ENCODE measurements at regions not wholly inside any gene's neighbourhood (a gene's known extent, or its start where the extent isn't known, plus 50 kb on each side); places are given as distances from the start of the nearest gene placed in this dataset.

- Mint-ChIP-seq H3K9me3 (ENCODE audit: unreplicated experiment) (peaks cover 8% of the 10 kb centered on the region), H3K27ac (ENCODE audit: unreplicated experiment) (no peak overlapping the region), H3K27me3 (ENCODE audit: low read depth, unreplicated experiment) (peaks cover 7% of the 10 kb centered on the region), H3K4me1 (ENCODE audit: low read depth, unreplicated experiment) (no peaks in the 10 kb centered on the region), H3K4me3 (ENCODE audit: unreplicated experiment) (no peak overlapping the region), H3K36me3 (ENCODE audit: low read depth, unreplicated experiment) (no peaks in the 10 kb centered on the region)
- Histone ChIP-seq H3K36me3 (ENCODE audit: insufficient read depth, low read length) (no peaks in the 10 kb centered on the region), H2AFZ (ENCODE audit: low read depth, low read length) (no peak overlapping the region), H4K20me1 (ENCODE audit: insufficient read depth, low read length) (no peaks in the 10 kb centered on the region), H3K4me3 (ENCODE audit: insufficient read depth, low read depth, low read length) (no peak overlapping the region), H3K9me3 (ENCODE audit: insufficient read depth, low read depth, low read length) (no peaks in the 10 kb centered on the region), H3K4me1 (ENCODE audit: insufficient read depth, low read length) (no peaks in the 10 kb centered on the region), H3K4me2 (ENCODE audit: low read length) (no peak overlapping the region), H3K27me3 (ENCODE audit: insufficient read depth, low read length) (no peaks in the 10 kb centered on the region), H3K9ac (ENCODE audit: low read length) (no peak overlapping the region), H3K79me2 (ENCODE audit: insufficient read depth, low read length) (no peaks in the 10 kb centered on the region), H3K27ac (ENCODE audit: low read depth, low read length) (no peak overlapping the region)
- FAIRE-seq: no peak
- TF ChIP-seq CTCF (IDR thresholded peaks at IDR 0.05; ENCODE audit: insufficient read depth, low read depth, low read length) (no peak), EZH2 (IDR thresholded peaks at IDR 0.05; ENCODE audit: insufficient read depth, low read length) (no peak)
- no peak for DNase-seq (ENCODE audit: low read depth)
Measured at GRCh38 chr15:31814082-31814481, 216.2 kb upstream of the CHRNA7 start.

- H3K9me3 Mint-ChIP-seq (ENCODE audit: unreplicated experiment): peaks cover 7% of the 10 kb centered on the region
- H3K27me3 ChIP-seq (ENCODE audit: insufficient read depth, low read length): no peaks in the 10 kb centered on the region
- no peak for DNase-seq (ENCODE audit: low read depth)
- no peak overlapping the region for H3K27ac Mint-ChIP-seq (ENCODE audit: unreplicated experiment)
- no peaks in the 10 kb centered on the region for H3K4me1 ChIP-seq (ENCODE audit: insufficient read depth, low read length)
- no peak for FAIRE-seq
- peaks cover 7% of the 10 kb centered on the region for H3K27me3 Mint-ChIP-seq (ENCODE audit: low read depth, unreplicated experiment)
- no peaks in the 10 kb centered on the region for H4K20me1 ChIP-seq (ENCODE audit: insufficient read depth, low read length)
- H3K9me3 ChIP-seq (ENCODE audit: insufficient read depth, low read depth, low read length): no peaks in the 10 kb centered on the region
- TF ChIP-seq EZH2 (IDR thresholded peaks at IDR 0.05; ENCODE audit: insufficient read depth, low read length): no peak
- TF ChIP-seq CTCF (IDR thresholded peaks at IDR 0.05; ENCODE audit: insufficient read depth, low read depth, low read length): no peak
- H3K9ac ChIP-seq (ENCODE audit: low read length): no peak overlapping the region
- no peaks in the 10 kb centered on the region for H3K79me2 ChIP-seq (ENCODE audit: insufficient read depth, low read length)
- no peaks in the 10 kb centered on the region for H3K36me3 Mint-ChIP-seq (ENCODE audit: low read depth, unreplicated experiment)
- H3K4me3 ChIP-seq (ENCODE audit: insufficient read depth, low read depth, low read length): no peak overlapping the region
- H3K27ac ChIP-seq (ENCODE audit: low read depth, low read length): no peak overlapping the region
- H3K4me2 ChIP-seq (ENCODE audit: low read length): no peak overlapping the region
- no peaks in the 10 kb centered on the region for H3K4me1 Mint-ChIP-seq (ENCODE audit: low read depth, unreplicated experiment)
- H2AFZ ChIP-seq (ENCODE audit: low read depth, low read length): no peak overlapping the region
- H3K4me3 Mint-ChIP-seq (ENCODE audit: unreplicated experiment): no peak overlapping the region
- H3K36me3 ChIP-seq (ENCODE audit: insufficient read depth, low read length): no peaks in the 10 kb centered on the region
Measured at GRCh38 chr15:31815411-31816155, 214.7 kb upstream of the CHRNA7 start.

GRCh38 chr15:31822463-31822862, 207.9 kb upstream of the CHRNA7 start:
- DNase-seq (ENCODE audit: low read depth) (no peak), FAIRE-seq (no peak)
- Histone ChIP-seq H3K9me3 (ENCODE audit: insufficient read depth, low read depth, low read length) (no peaks in the 10 kb centered on the region), H3K79me2 (ENCODE audit: insufficient read depth, low read length) (no peaks in the 10 kb centered on the region), H3K27me3 (ENCODE audit: insufficient read depth, low read length) (no peaks in the 10 kb centered on the region), H3K27ac (ENCODE audit: low read depth, low read length) (no peak overlapping the region), H4K20me1 (ENCODE audit: insufficient read depth, low read length) (no peaks in the 10 kb centered on the region), H3K4me3 (ENCODE audit: insufficient read depth, low read depth, low read length) (no peak overlapping the region), H3K9ac (ENCODE audit: low read length) (no peak overlapping the region), H3K4me1 (ENCODE audit: insufficient read depth, low read length) (no peaks in the 10 kb centered on the region), H3K4me2 (ENCODE audit: low read length) (no peak overlapping the region), H3K36me3 (ENCODE audit: insufficient read depth, low read length) (no peaks in the 10 kb centered on the region), H2AFZ (ENCODE audit: low read depth, low read length) (no peak overlapping the region)
- Mint-ChIP-seq H3K4me1 (ENCODE audit: low read depth, unreplicated experiment) (no peaks in the 10 kb centered on the region), H3K9me3 (ENCODE audit: unreplicated experiment) (peaks cover 2% of the 10 kb centered on the region), H3K27me3 (ENCODE audit: low read depth, unreplicated experiment) (peaks cover 6% of the 10 kb centered on the region), H3K27ac (ENCODE audit: unreplicated experiment) (no peak overlapping the region), H3K36me3 (ENCODE audit: low read depth, unreplicated experiment) (peaks cover 2% of the 10 kb centered on the region), H3K4me3 (ENCODE audit: unreplicated experiment) (no peak overlapping the region)
- no peak for TF ChIP-seq CTCF (IDR thresholded peaks at IDR 0.05; ENCODE audit: insufficient read depth, low read depth, low read length)
- TF ChIP-seq EZH2 (IDR thresholded peaks at IDR 0.05; ENCODE audit: insufficient read depth, low read length): no peak
